Activated T-helper 17 cell treated with anti-CD3 and anti-CD28 coated beads, Interleukin-2, amount 50 U/mL, for 72 hours (primary cell): ENCODE measurements at regions not wholly inside any gene's neighbourhood (a gene's known extent, or its start where the extent isn't known, plus 50 kb on each side); places are given as distances from the start of the nearest gene placed in this dataset.

Experiments
- ATAC-seq: fragments of 150-1000 bp; cut with Tn5 transposase; replicated peaks from 2 replicates; pipeline ENCODE4 v1.10.0; 2021; ENCODE audit warnings: mild to moderate bottlenecking, moderate library complexity
- H3K27ac Mint-ChIP-seq: one replicate; pipeline ENCODE4 v1.8.0; 2022; ENCODE audit warnings: mixed read lengths
- H3K27me3 Mint-ChIP-seq: one replicate; pipeline ENCODE4 v1.8.0; 2022; ENCODE audit warnings: mixed read lengths
- H3K36me3 Mint-ChIP-seq: one replicate; pipeline ENCODE4 v1.8.0; 2022; ENCODE audit warnings: low read depth, mild to moderate bottlenecking, mixed read lengths
- H3K4me1 Mint-ChIP-seq: one replicate; pipeline ENCODE4 v1.8.0; 2022; ENCODE audit warnings: mixed read lengths
- H3K4me3 Mint-ChIP-seq: one replicate; pipeline ENCODE4 v1.8.0; 2022; ENCODE audit warnings: mild to moderate bottlenecking, mixed read lengths
- H3K9me3 Mint-ChIP-seq: one replicate; pipeline ENCODE4 v1.8.0; 2022; ENCODE audit warnings: mixed read lengths

DNA sequence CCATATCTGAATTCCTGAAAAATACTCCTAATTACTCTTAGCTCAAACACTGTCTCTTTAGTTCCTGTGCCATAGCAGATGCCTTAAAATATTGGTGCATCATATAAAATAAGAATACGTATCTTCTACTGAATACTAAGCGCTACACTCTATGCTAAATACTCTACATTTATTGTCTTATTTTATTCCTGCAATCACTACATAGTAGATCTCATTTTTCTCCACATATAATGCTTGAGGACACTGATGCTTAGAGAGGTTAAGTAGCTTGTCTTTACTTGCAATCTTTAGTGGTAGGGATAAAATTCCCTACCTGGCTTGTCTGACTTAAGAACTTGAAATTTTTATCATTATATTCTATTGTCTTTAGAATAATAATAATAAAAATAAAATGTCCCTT, 137.3 kb upstream of the SETBP1 start:
- no peaks in the 10 kb centered on the region for H3K4me1 Mint-ChIP-seq
- H3K27me3 Mint-ChIP-seq, result no peaks in the 10 kb centered on the region
- no peak overlapping the region for H3K4me3 Mint-ChIP-seq
- no peak overlapping the region for H3K27ac Mint-ChIP-seq
- no peaks in the 10 kb centered on the region for H3K9me3 Mint-ChIP-seq
- ATAC-seq, result no peak
- no peaks in the 10 kb centered on the region for H3K36me3 Mint-ChIP-seq

- no peaks in the 10 kb centered on the region for H3K27me3 Mint-ChIP-seq
- H3K27ac Mint-ChIP-seq, result no peak overlapping the region
- no peaks in the 10 kb centered on the region for H3K4me1 Mint-ChIP-seq
Observed at GRCh38 chr18:44545359-44545985, 135.2 kb upstream of the SETBP1 start.

GRCh38 chr18:44546954-44547353, 133.7 kb upstream of the SETBP1 start:
- no peak for ATAC-seq
- Mint-ChIP-seq H3K9me3 (no peaks in the 10 kb centered on the region), H3K4me3 (no peak overlapping the region), H3K36me3 (no peaks in the 10 kb centered on the region), H3K27me3 (no peaks in the 10 kb centered on the region), H3K27ac (no peak overlapping the region), H3K4me1 (no peaks in the 10 kb centered on the region)

More at GRCh38 chr18:44545359-44545985, 135.2 kb upstream of the SETBP1 start:
- H3K9me3 Mint-ChIP-seq, result no peaks in the 10 kb centered on the region
- ATAC-seq, result peak; percentile 31
- no peaks in the 10 kb centered on the region for H3K36me3 Mint-ChIP-seq
- H3K4me3 Mint-ChIP-seq, result no peak overlapping the region

GRCh38 chr18:44548291-44549221, 132.1 kb upstream of the SETBP1 start:
- Mint-ChIP-seq H3K27me3 (no peaks in the 10 kb centered on the region), H3K4me1 (no peaks in the 10 kb centered on the region), H3K4me3 (no peak overlapping the region), H3K36me3 (no peaks in the 10 kb centered on the region), H3K27ac (no peak overlapping the region), H3K9me3 (no peaks in the 10 kb centered on the region)
- ATAC-seq, result no peak

DNA sequence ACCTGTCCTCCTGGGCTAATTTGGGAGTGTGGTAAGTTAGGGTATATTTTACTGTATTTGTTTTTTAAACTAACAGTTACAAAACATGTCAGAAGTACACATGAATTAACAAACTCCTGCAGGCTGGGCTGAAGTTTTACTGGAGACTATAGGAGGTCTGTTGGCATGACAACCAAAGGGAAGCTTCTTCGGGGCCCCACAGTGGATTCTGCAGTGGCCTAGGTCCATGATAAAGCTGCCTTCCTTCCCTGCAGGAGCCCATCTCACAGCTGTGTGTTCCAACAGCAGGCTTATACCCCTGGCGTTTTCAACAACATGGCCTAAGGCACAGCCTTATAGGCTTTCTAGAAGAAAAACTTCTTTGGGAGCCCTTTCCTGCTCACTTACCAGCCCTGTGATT, 128.0 kb upstream of the SETBP1 start:
- no peaks in the 10 kb centered on the region for H3K9me3 Mint-ChIP-seq
- no peak for ATAC-seq
- peaks cover 6% of the 10 kb centered on the region for H3K27me3 Mint-ChIP-seq
- H3K4me1 Mint-ChIP-seq, result no peaks in the 10 kb centered on the region
- H3K36me3 Mint-ChIP-seq, result no peaks in the 10 kb centered on the region
- no peak overlapping the region for H3K4me3 Mint-ChIP-seq
- no peak overlapping the region for H3K27ac Mint-ChIP-seq

- Mint-ChIP-seq H3K4me1 (no peaks in the 10 kb centered on the region), H3K4me3 (no peak overlapping the region), H3K27me3 (peaks cover 11% of the 10 kb centered on the region), H3K36me3 (no peaks in the 10 kb centered on the region), H3K27ac (no peak overlapping the region), H3K9me3 (no peaks in the 10 kb centered on the region)
- ATAC-seq, result no peak
Observed at GRCh38 chr18:44556296-44556695, 124.4 kb upstream of the SETBP1 start.

DNA sequence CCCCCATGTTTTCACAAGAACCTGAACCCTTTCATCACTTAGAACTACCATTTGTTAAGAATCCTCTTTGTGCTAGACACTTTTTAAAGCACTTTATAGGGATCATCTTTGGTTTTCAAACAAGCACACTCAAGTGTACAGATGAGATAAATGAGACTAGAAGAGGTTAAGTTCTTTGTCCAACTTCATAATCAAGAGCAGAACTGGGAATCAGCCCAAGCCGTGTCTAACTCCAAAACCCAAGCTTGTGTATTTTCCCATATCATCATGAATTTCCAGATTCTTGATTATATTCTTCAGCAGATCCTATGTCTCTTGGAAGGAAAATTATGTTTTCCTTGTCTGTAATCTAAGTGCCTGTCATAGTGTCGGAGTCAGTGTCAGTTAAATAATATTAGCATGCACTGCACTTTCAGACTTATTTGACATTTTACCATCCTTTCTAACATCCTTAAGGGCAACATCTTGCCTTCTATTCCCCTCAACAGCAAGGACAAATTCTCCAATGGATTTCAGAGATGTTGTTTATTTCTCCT, 123.0 kb upstream of the SETBP1 start:
- no peak for ATAC-seq
- H3K9me3 Mint-ChIP-seq, result no peaks in the 10 kb centered on the region

DNA sequence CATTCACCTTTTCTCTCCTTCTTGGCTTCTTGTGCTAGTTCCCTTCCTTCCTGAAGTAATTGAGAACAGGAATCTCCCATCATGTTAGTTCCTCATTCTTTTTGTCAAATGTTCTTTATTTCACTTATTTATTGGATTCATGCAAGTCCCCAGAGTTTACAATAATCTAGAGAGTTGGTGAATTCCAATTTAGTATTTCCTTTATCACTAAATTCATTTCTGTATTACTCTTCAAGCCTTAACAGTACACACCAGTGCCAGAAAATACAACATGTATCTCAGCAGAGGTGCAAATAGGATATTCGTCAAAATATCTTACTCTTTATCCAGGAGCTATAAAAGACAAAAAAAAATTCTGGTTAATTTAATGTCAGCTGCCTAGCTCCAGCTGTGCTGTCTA, 121.9 kb upstream of the SETBP1 start:
- Mint-ChIP-seq H3K27me3 (peaks cover 19% of the 10 kb centered on the region), H3K4me1 (no peaks in the 10 kb centered on the region), H3K9me3 (no peaks in the 10 kb centered on the region), H3K27ac (no peak overlapping the region), H3K4me3 (no peak overlapping the region), H3K36me3 (no peaks in the 10 kb centered on the region)
- ATAC-seq, result no peak

More for the DNA sequence above, 123.0 kb upstream of the SETBP1 start:
- no peaks in the 10 kb centered on the region for H3K4me1 Mint-ChIP-seq
- H3K4me3 Mint-ChIP-seq, result no peak overlapping the region
- no peak overlapping the region for H3K27ac Mint-ChIP-seq
- H3K36me3 Mint-ChIP-seq, result no peaks in the 10 kb centered on the region
- peaks cover 11% of the 10 kb centered on the region for H3K27me3 Mint-ChIP-seq

- H3K27me3 Mint-ChIP-seq, result peaks cover 20% of the 10 kb centered on the region
- no peaks in the 10 kb centered on the region for H3K36me3 Mint-ChIP-seq
- no peaks in the 10 kb centered on the region for H3K9me3 Mint-ChIP-seq
- H3K4me1 Mint-ChIP-seq, result no peaks in the 10 kb centered on the region
- no peak overlapping the region for H3K4me3 Mint-ChIP-seq
- no peak overlapping the region for H3K27ac Mint-ChIP-seq
- no peak for ATAC-seq
Observed at GRCh38 chr18:44562986-44563385, 117.7 kb upstream of the SETBP1 start.

GRCh38 chr18:44564922-44565321, 115.8 kb upstream of the SETBP1 start:
- no peak overlapping the region for H3K4me3 Mint-ChIP-seq
- H3K27me3 Mint-ChIP-seq, result peaks cover 22% of the 10 kb centered on the region
- ATAC-seq, result no peak
- no peaks in the 10 kb centered on the region for H3K9me3 Mint-ChIP-seq
- H3K4me1 Mint-ChIP-seq, result no peaks in the 10 kb centered on the region
- no peak overlapping the region for H3K27ac Mint-ChIP-seq
- H3K36me3 Mint-ChIP-seq, result no peaks in the 10 kb centered on the region

DNA sequence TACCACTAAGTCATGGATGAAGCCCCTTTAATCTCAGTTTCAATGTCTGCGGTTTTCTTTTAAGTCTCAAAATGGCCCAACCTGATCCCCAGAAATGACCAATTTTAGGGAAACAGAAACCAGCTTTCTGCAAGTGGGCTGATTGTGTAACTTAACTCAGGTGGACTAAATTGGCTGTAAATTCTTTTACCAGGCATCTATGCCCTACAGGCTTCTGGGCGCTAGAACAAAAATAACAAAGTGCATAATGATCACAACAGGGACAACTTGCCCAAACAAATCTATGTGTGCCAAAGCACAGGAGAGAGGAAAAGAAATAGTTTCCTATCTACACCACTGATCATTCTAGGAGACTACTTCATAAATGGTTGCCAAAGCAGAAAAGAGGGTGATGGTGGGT, 112.3 kb upstream of the SETBP1 start:
- Mint-ChIP-seq H3K4me1 (no peaks in the 10 kb centered on the region), H3K9me3 (no peaks in the 10 kb centered on the region), H3K4me3 (no peak overlapping the region), H3K36me3 (no peaks in the 10 kb centered on the region), H3K27ac (no peak overlapping the region), H3K27me3 (peaks cover 26% of the 10 kb centered on the region)
- ATAC-seq, result no peak

- no peaks in the 10 kb centered on the region for H3K9me3 Mint-ChIP-seq
- no peak overlapping the region for H3K27ac Mint-ChIP-seq
- H3K4me3 Mint-ChIP-seq, result no peak overlapping the region
- H3K36me3 Mint-ChIP-seq, result no peaks in the 10 kb centered on the region
- ATAC-seq, result no peak
- peaks cover 21% of the 10 kb centered on the region for H3K27me3 Mint-ChIP-seq
- no peaks in the 10 kb centered on the region for H3K4me1 Mint-ChIP-seq
Observed at GRCh38 chr18:44568986-44569385, 111.7 kb upstream of the SETBP1 start.

DNA sequence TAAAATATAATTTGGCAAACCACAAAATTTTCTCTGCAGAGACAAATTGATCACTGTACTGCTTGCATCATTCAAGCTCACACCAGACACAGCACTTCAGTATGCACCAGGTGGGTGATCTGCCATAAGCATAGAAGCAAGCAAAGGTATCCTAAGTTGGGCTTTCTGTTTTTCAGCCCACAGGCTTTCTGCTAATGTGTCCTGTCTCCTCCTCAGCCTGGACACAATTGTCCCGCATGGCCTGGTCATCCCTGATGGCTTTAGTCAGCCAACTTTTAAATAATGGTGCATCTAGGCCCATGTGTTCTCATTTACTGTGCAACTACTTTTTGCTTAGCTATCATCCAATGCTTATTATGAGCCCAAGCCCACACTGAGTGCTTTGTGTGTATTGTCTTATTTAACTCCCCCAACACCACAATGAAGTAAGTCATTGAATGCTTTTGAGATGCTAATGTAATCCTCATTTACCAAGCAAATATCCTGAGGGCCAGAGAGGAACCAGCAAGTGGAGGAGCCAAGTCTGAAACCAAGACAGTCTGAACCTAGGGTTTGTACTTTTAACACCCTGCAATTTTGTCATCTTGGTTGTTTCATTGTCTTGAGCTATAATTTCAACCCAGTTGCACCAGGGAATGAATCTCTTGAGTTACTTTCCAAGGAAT, 111.2 kb upstream of the SETBP1 start:
- Mint-ChIP-seq H3K27ac (no peak overlapping the region), H3K36me3 (no peaks in the 10 kb centered on the region), H3K4me3 (no peak overlapping the region), H3K9me3 (no peaks in the 10 kb centered on the region), H3K4me1 (no peaks in the 10 kb centered on the region), H3K27me3 (peaks cover 21% of the 10 kb centered on the region)
- ATAC-seq, result no peak

DNA sequence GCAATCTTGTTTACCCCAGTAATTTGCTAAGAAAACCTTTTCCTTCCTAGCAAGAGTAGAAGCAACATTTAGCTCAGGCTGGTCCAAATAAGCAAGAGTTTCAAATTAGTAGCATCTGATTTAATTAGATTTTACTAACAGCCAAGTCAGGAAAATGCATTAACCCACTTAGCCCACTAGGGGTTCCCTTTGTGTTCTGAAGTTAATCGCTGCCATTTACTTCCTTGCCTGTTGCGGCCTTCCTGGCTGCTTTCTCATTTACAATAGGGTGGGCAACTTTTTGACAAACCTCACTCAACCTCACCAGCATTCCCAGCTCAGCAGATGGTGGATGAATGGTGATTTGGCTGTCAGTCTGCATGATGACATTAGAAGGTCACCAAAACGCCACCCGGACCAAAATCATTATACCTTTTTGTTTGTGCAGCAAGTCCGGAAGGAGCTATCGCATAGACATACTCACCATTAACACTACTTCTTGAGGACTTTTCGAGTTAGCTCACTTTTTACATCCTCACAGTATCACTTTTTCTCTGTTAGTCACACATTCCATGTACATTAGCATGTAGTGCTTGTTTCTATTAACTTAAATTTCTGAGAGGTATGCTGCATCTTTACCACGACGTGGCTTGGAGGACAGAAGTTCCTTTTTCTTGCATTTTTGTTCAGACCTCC, 101.5 kb upstream of the SETBP1 start:
- no peak overlapping the region for H3K4me3 Mint-ChIP-seq
- no peaks in the 10 kb centered on the region for H3K9me3 Mint-ChIP-seq
- no peak overlapping the region for H3K27ac Mint-ChIP-seq
- no peaks in the 10 kb centered on the region for H3K36me3 Mint-ChIP-seq
- H3K27me3 Mint-ChIP-seq, result peaks cover 8% of the 10 kb centered on the region
- no peak for ATAC-seq
- no peaks in the 10 kb centered on the region for H3K4me1 Mint-ChIP-seq
